ENCODE measurements at regions not wholly inside any gene's neighbourhood (a gene's known extent, or its start where the extent isn't known, plus 50 kb on each side); places are given as distances from the start of the nearest gene placed in this dataset.

DNA sequence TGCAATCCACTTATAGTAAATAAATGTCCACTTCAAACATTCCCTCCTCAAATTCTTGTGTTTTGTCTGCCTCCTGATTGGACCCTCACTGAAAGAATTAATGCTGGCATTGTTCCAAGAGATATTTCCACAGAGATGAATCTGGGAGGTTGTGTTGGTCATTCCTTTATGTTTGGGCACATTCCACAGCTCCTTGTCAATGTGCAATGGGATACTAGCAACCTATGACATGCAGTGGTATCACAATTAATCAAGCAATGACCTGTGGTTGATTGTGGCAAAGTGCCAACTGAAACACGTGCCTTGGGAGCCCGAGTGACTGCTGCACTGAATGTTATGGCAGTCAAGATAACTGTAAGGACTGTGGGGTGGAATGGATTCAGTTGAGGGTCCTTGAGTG, 55.0 kb upstream of the SNRPN start:
- DNase-seq (ENCODE audit: low spot score), result no peak

DNA sequence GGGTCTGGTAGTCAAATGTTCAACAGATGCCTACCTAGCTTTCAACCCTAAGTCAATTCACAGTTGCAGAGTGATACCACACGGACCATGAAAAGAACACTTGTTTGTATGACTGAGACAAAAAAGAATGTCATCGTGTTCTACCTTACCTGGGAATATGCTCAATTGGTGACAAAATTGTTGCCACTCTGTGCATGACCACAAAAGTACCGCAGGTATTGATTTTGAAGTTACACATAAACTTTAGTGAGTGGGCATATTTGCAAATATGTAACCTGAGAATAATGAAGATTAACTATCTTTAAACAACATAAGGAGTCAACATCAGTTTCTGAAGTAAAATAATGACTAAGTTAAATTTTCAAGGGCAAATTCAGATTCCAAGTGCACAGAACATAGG, 53.4 kb upstream of the SNRPN start:
- in situ Hi-C loops (cut with MboI; ENCODE audit: low pct_unique_long_range_greater_than_20kb, low sequenced_read_pairs, unreplicated experiment), result no loop called here
- no peak for DNase-seq (ENCODE audit: low spot score)
- TF ChIP-seq, protein P1, sequence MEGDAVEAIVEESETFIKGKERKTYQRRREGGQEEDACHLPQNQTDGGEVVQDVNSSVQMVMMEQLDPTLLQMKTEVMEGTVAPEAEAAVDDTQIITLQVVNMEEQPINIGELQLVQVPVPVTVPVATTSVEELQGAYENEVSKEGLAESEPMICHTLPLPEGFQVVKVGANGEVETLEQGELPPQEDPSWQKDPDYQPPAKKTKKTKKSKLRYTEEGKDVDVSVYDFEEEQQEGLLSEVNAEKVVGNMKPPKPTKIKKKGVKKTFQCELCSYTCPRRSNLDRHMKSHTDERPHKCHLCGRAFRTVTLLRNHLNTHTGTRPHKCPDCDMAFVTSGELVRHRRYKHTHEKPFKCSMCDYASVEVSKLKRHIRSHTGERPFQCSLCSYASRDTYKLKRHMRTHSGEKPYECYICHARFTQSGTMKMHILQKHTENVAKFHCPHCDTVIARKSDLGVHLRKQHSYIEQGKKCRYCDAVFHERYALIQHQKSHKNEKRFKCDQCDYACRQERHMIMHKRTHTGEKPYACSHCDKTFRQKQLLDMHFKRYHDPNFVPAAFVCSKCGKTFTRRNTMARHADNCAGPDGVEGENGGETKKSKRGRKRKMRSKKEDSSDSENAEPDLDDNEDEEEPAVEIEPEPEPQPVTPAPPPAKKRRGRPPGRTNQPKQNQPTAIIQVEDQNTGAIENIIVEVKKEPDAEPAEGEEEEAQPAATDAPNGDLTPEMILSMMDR (IDR thresholded peaks at IDR 0.05; ENCODE audit: extremely low read depth, insufficient read depth, missing control alignments), result no peak

More for the DNA sequence above, 55.0 kb upstream of the SNRPN start:
- in situ Hi-C loops (cut with MboI; ENCODE audit: low pct_unique_long_range_greater_than_20kb, low sequenced_read_pairs, unreplicated experiment), result no loop called here
- TF ChIP-seq, protein P1 (IDR thresholded peaks at IDR 0.05; ENCODE audit: extremely low read depth, insufficient read depth, missing control alignments), result no peak

All from GM13977 (cell line).